CD4-positive, alpha-beta T cell (primary cell): ENCODE measurements at regions not wholly inside any gene's neighbourhood (a gene's known extent, or its start where the extent isn't known, plus 50 kb on each side); places are given as distances from the start of the nearest gene placed in this dataset.

ENCODE experiments used
- ATAC-seq: fragments of 200-7000 bp; cut with Tn5 transposase; one replicate; pipeline ENCODE4 v1.10.0; 2022; ENCODE audit warnings: mild to moderate bottlenecking; ENCODE audit not compliant: poor library complexity
- CTCF ChIA-PET: fragments of 350-600 bp; sonication (Branson Sonifier 250); formaldehyde crosslinking; loops from one replicate; lab custom pipeline; 2021; ENCODE audit warnings: antibody characterized with exemption, inconsistent platforms; lab: Charles Lee
- POLR2A ChIA-PET: fragments of 350-600 bp; sonication (Branson Sonifier 250); formaldehyde crosslinking; loops from one replicate; lab custom pipeline; 2021; ENCODE audit warnings: antibody characterized with exemption, inconsistent platforms; lab: Charles Lee
- DNase-seq, 14 experiments: peaks; one replicate each; pipeline ENCODE4 v3.0.0-alpha.2; 2013 to 2020; ENCODE audit warnings: mixed read lengths in 2 of 14
- H3K27ac ChIP-seq, 2 donors: one replicate each; pipeline versions ENCODE4 v1.5.1 to v1.7.0; 2013; ENCODE audit warnings: low read length in 2 of 2, low read depth in 1 of 2, mild to moderate bottlenecking in 1 of 2
- H3K27me3 ChIP-seq, 2 experiments: 1 replicate in 1 of 2; 2 replicates in 1 of 2; pipeline versions ENCODE4 v1.6.1 to v1.7.0; 2013; ENCODE audit warnings: low read length in 2 of 2, control low read depth in 1 of 2, mild to moderate bottlenecking in 1 of 2, moderate library complexity in 1 of 2; ENCODE audit not compliant: insufficient read depth in 2 of 2, control insufficient read depth in 1 of 2
- H3K36me3 ChIP-seq: one replicate; pipeline ENCODE4 v1.6.1; 2013; ENCODE audit warnings: low read length, control low read depth; ENCODE audit not compliant: insufficient read depth
- H3K4me1 ChIP-seq: one replicate; pipeline ENCODE4 v1.6.1; 2013; ENCODE audit warnings: low read length, control low read depth; ENCODE audit not compliant: insufficient read depth
- H3K4me3 ChIP-seq: one replicate; pipeline ENCODE4 v1.5.1; 2013; ENCODE audit warnings: mild to moderate bottlenecking, low read length, moderate library complexity
- H3K9me3 ChIP-seq, 2 experiments: 1 replicate in 1 of 2; 2 replicates in 1 of 2; pipeline versions ENCODE4 v1.6.1 to v1.7.0; 2013; ENCODE audit warnings: low read length in 2 of 2, mild to moderate bottlenecking in 2 of 2, control low read depth in 1 of 2, moderate library complexity in 1 of 2; ENCODE audit not compliant: control insufficient read depth in 1 of 2, insufficient read depth in 1 of 2
- H3K27ac Mint-ChIP-seq: one replicate; pipeline ENCODE4 v1.8.0; 2020; ENCODE audit warnings: mixed read lengths
- H3K27me3 Mint-ChIP-seq: one replicate; pipeline ENCODE4 v1.8.0; 2021; ENCODE audit warnings: mixed read lengths
- H3K36me3 Mint-ChIP-seq: one replicate; pipeline ENCODE4 v1.8.0; 2021; ENCODE audit warnings: low read depth, mixed read lengths
- H3K4me1 Mint-ChIP-seq: one replicate; pipeline ENCODE4 v1.8.0; 2021; ENCODE audit warnings: low read depth, mixed read lengths
- H3K4me3 Mint-ChIP-seq: one replicate; pipeline ENCODE4 v1.8.0; 2020; ENCODE audit warnings: mild to moderate bottlenecking, mixed read lengths
- H3K9me3 Mint-ChIP-seq: one replicate; pipeline ENCODE4 v1.8.0; 2020; ENCODE audit warnings: mixed read lengths
- intact Hi-C, 2 experiments: fragments of 100-400 bp; cut with DNase I in 1 of 2; cut with micrococcal nuclease in 1 of 2; formaldehyde crosslinking; loops; one replicate each; pipeline versions ENCODE4 v1.15.1 to v1.9.0; 2023 to 2025; cut with DNase I, micrococcal nuclease
- TF ChIP-seq, protein P1 (sequence below): fragments of 200-600 bp; IDR thresholded peaks from one replicate; pipeline ENCODE4 v1.8.0; 2022; ENCODE audit warnings: antibody characterized with exemption, mild to moderate bottlenecking

DNA sequence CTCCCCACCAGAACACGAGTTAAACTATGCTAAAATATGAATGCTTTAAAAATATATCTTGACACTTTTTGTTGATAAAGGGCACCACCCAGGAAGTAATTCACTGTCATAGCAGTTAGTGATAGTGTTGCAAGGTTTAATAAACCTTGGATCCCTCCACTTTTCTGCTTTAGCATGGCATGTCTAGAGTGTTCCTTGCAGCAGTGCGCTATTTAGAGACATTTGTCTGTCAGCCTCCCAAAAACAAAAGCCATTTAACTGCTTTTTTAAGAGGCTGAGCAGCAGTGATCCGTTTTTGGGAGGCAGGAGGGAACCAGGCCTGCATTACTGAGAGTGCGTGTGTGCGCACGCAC lies 69.6 kb upstream of the RAB11FIP2 start:
- CTCF ChIA-PET = no interaction called here
- Mint-ChIP-seq H3K36me3 (no peaks in the 10 kb centered on the region), H3K27me3 (peaks cover 22% of the 10 kb centered on the region), H3K27ac (no peak overlapping the region), H3K4me1 (no peaks in the 10 kb centered on the region), H3K9me3 (no peaks in the 10 kb centered on the region), H3K4me3 (no peak overlapping the region)
- ATAC-seq = no peak
- no peaks in the 10 kb centered on the region for H3K4me1 ChIP-seq
- POLR2A ChIA-PET = no interaction called here
- H3K27me3 ChIP-seq = no peaks in the 10 kb centered on the region
- H3K4me3 ChIP-seq = no peak overlapping the region
- H3K27ac ChIP-seq = no peak overlapping the region
- H3K36me3 ChIP-seq = no peaks in the 10 kb centered on the region
- no peaks in the 10 kb centered on the region for H3K9me3 ChIP-seq
- no peak for DNase-seq
- intact Hi-C loops = no loop called here
- TF ChIP-seq, protein P1, sequence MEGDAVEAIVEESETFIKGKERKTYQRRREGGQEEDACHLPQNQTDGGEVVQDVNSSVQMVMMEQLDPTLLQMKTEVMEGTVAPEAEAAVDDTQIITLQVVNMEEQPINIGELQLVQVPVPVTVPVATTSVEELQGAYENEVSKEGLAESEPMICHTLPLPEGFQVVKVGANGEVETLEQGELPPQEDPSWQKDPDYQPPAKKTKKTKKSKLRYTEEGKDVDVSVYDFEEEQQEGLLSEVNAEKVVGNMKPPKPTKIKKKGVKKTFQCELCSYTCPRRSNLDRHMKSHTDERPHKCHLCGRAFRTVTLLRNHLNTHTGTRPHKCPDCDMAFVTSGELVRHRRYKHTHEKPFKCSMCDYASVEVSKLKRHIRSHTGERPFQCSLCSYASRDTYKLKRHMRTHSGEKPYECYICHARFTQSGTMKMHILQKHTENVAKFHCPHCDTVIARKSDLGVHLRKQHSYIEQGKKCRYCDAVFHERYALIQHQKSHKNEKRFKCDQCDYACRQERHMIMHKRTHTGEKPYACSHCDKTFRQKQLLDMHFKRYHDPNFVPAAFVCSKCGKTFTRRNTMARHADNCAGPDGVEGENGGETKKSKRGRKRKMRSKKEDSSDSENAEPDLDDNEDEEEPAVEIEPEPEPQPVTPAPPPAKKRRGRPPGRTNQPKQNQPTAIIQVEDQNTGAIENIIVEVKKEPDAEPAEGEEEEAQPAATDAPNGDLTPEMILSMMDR = no peak

DNA sequence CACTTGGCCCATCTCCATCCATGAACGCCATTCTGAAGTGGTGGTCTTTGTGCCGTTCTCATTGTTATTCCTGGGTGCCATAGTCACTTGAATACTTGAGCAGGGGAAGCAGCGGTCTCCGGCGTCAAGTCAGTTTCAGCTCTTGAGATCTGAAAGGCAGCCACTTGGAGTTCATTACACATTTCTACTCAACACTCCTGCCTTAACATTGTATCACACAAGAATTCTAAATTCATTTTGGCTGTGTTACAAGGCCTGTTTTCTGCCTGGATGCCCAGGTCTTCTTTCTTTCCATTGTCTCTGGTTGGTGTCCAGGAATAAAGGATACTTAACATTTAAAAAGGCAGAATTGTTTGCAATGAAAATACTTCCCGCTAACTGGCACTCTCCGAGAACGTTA lies 69.0 kb upstream of the RAB11FIP2 start:
- TF ChIP-seq, protein P1 = no peak
- Mint-ChIP-seq H3K27ac (no peak overlapping the region), H3K9me3 (no peaks in the 10 kb centered on the region), H3K4me3 (no peak overlapping the region), H3K4me1 (no peaks in the 10 kb centered on the region), H3K27me3 (peaks cover 19% of the 10 kb centered on the region), H3K36me3 (no peaks in the 10 kb centered on the region)
- intact Hi-C loops = no loop called here
- ChIA-PET CTCF (no interaction called here), POLR2A (no interaction called here)
- H3K27ac ChIP-seq = no peak overlapping the region
- H3K36me3 ChIP-seq = no peaks in the 10 kb centered on the region
- no peaks in the 10 kb centered on the region for H3K9me3 ChIP-seq
- no peaks in the 10 kb centered on the region for H3K4me1 ChIP-seq
- H3K4me3 ChIP-seq = no peak overlapping the region
- ATAC-seq = no peak
- H3K27me3 ChIP-seq = no peaks in the 10 kb centered on the region
- no peak for DNase-seq

DNA sequence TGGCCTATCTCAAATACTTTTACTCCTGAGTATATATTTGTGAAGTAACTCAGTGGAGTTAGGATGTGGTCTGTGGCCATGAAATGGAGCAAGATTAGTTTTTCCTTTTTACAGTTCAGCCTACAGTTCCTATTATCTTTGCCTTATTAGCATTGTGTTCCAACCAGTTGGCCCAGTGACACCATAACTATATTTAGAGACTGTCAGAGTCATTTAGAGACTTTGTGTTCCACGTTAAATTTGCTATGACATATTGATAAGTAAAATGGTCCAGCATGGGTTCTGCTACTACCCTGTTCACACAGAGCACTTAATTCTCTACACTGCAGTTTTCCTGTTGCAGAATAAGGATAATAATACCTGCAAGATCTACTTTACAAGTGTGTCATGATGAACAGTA lies 68.3 kb upstream of the RAB11FIP2 start:
- H3K9me3 Mint-ChIP-seq = no peaks in the 10 kb centered on the region
- H3K9me3 ChIP-seq = no peaks in the 10 kb centered on the region
- no peaks in the 10 kb centered on the region for H3K27me3 ChIP-seq
- ChIA-PET POLR2A (no interaction called here), CTCF (no interaction called here)
- TF ChIP-seq, protein P1 = no peak
- no peak for DNase-seq
- intact Hi-C loops = no loop called here
- H3K27ac Mint-ChIP-seq = no peak overlapping the region
- H3K36me3 Mint-ChIP-seq = no peaks in the 10 kb centered on the region
- no peaks in the 10 kb centered on the region for H3K36me3 ChIP-seq
- no peak overlapping the region for H3K4me3 Mint-ChIP-seq
- H3K27ac ChIP-seq = no peak overlapping the region
- ATAC-seq = no peak
- H3K4me3 ChIP-seq = no peak overlapping the region
- H3K4me1 Mint-ChIP-seq = no peaks in the 10 kb centered on the region
- H3K27me3 Mint-ChIP-seq = peaks cover 12% of the 10 kb centered on the region
- H3K4me1 ChIP-seq = no peaks in the 10 kb centered on the region
